Thyroid gland (tissue), 4 donors: ENCODE measurements at regions not wholly inside any gene's neighbourhood (a gene's known extent, or its start where the extent isn't known, plus 50 kb on each side); places are given as distances from the start of the nearest gene placed in this dataset.
"Not testable (repeated sequence)": the region's sequence is repeated elsewhere in the genome, so short reads cannot be mapped to it uniquely, and the experiment has no call there.

Source experiments
- DNase-seq, 2 donors: peaks; one replicate each; pipeline ENCODE4 v3.0.0-alpha.2; 2019
- H3K27ac ChIP-seq, 3 donors: fragments of 200-600 bp; sonication (generic); 1 replicate in 2 of 3; 2 replicates in 1 of 3; pipeline ENCODE4 v1.5.1; 2016 to 2019; ENCODE audit warnings: mild to moderate bottlenecking in 1 of 3, moderate library complexity in 1 of 3
- H3K27me3 ChIP-seq: fragments of 200-600 bp; sonication (generic); one replicate; pipeline ENCODE4 v1.5.1; 2019
- H3K36me3 ChIP-seq, 2 donors: fragments of 200-600 bp; sonication (generic); one replicate each; pipeline ENCODE4 v1.5.1; 2016 to 2019
- H3K4me1 ChIP-seq, 2 donors: fragments of 200-600 bp; sonication (generic); one replicate each; pipeline ENCODE4 v1.5.1; 2017 to 2019
- H3K4me3 ChIP-seq, 3 donors: fragments of 200-600 bp; sonication (generic); replicated peaks in 1 of 3; 1 replicate in 2 of 3; 2 replicates in 1 of 3; pipeline ENCODE4 v1.5.1; 2016; ENCODE audit warnings: mild to moderate bottlenecking in 1 of 3
- H3K9me3 ChIP-seq: fragments of 200-600 bp; sonication (generic); one replicate; pipeline ENCODE4 v1.5.1; 2017
- CTCF ChIP-seq, 6 experiments: fragments of 200-600 bp in 3 of 6; fragments of 450-650 bp in 3 of 6; sonication (generic) in 3 of 6; IDR thresholded peaks; one replicate each; pipeline ENCODE4 v1.5.1; 2016 to 2019; ENCODE audit warnings: antibody characterized with exemption in 6 of 6, mild to moderate bottlenecking in 2 of 6, inconsistent platforms in 1 of 6, moderate library complexity in 1 of 6
- POLR2A ChIP-seq, 2 donors: fragments of 450-650 bp; IDR thresholded peaks; one replicate each; pipeline ENCODE4 v1.6.1; 2017; ENCODE audit warnings: antibody characterized with exemption in 2 of 2, mild to moderate bottlenecking in 2 of 2, moderate library complexity in 1 of 2
- WGBS, 2 donors: methylation state at CpG; one replicate each; pipeline ENCODE4 v1.1.5; 2017; 5-methylcytosine and 5-hydroxymethylcytosine counted together
- intact Hi-C: fragments of 100-400 bp; cut with DNase I; formaldehyde crosslinking; loops from one replicate; pipeline ENCODE4 v1.15.1; 2023

GRCh38 chr3:81349816-81350340, 411.6 kb downstream of the GBE1 start:
- no peaks in the 10 kb centered on the region for H3K36me3 ChIP-seq
- DNase-seq: no peak
- H3K27me3 ChIP-seq: no peaks in the 10 kb centered on the region
- no peak overlapping the region for H3K27ac ChIP-seq
- H3K4me1 ChIP-seq: no peaks in the 10 kb centered on the region
- no peaks in the 10 kb centered on the region for H3K9me3 ChIP-seq
- TF ChIP-seq CTCF (IDR thresholded peaks at IDR 0.05): no peak
- TF ChIP-seq POLR2A (IDR thresholded peaks at IDR 0.05): no peak
- H3K4me3 ChIP-seq: no peak overlapping the region
- 59 to 74% methylated on average over 4 of the region's 4 CpGs for WGBS, 2 donors
- intact Hi-C loops: no loop called here

GRCh38 chr3:81339040-81339845, 422.2 kb downstream of the GBE1 start:
- 89 to 96% methylated on average over 1 of the region's 1 CpG for WGBS, 2 donors
- no peaks in the 10 kb centered on the region for H3K9me3 ChIP-seq
- no peaks in the 10 kb centered on the region for H3K4me1 ChIP-seq
- intact Hi-C loops: no loop called here
- no peak for DNase-seq
- no peaks in the 10 kb centered on the region for H3K36me3 ChIP-seq
- H3K27ac ChIP-seq: no peak overlapping the region
- no peak overlapping the region for H3K4me3 ChIP-seq
- no peaks in the 10 kb centered on the region for H3K27me3 ChIP-seq
- TF ChIP-seq POLR2A (IDR thresholded peaks at IDR 0.05) (no peak), CTCF (IDR thresholded peaks at IDR 0.05) (peak in 1 of 6 experiments; percentile 23)

- H3K4me3 ChIP-seq: no peak overlapping the region
- H3K36me3 ChIP-seq: no peaks in the 10 kb centered on the region
- intact Hi-C loops: no loop called here
- no peak for DNase-seq
- TF ChIP-seq CTCF (IDR thresholded peaks at IDR 0.05): no peak
- no peak for TF ChIP-seq POLR2A (IDR thresholded peaks at IDR 0.05)
- no peaks in the 10 kb centered on the region for H3K27me3 ChIP-seq
- H3K4me1 ChIP-seq: no peaks in the 10 kb centered on the region
- H3K9me3 ChIP-seq: no peaks in the 10 kb centered on the region
- WGBS, 2 donors: 86 to 90% methylated on average over 4 of the region's 4 CpGs
- no peak overlapping the region for H3K27ac ChIP-seq
Measured at GRCh38 chr3:81336470-81336869, 425.0 kb downstream of the GBE1 start.

- H3K27ac ChIP-seq, H3K4me1 ChIP-seq, H3K36me3 ChIP-seq, H3K4me3 ChIP-seq, DNase-seq, H3K27me3 ChIP-seq, intact Hi-C loops, H3K9me3 ChIP-seq: not testable (repeated sequence)
- WGBS, 2 donors: 92 to 95% methylated on average over 7 of the region's 7 CpGs
Measured at GRCh38 chr3:81329835-81330234, 431.6 kb downstream of the GBE1 start.

- Histone ChIP-seq H3K4me3 (no peak overlapping the region), H3K27me3 (no peaks in the 10 kb centered on the region), H3K36me3 (no peaks in the 10 kb centered on the region), H3K9me3 (no peaks in the 10 kb centered on the region), H3K27ac (no peak overlapping the region), H3K4me1 (no peaks in the 10 kb centered on the region)
- intact Hi-C loops: no loop called here
- WGBS, 2 donors: 92 to 93% methylated on average over 8 of the region's 8 CpGs
- TF ChIP-seq POLR2A (IDR thresholded peaks at IDR 0.05) (no peak), CTCF (IDR thresholded peaks at IDR 0.05) (no peak)
- no peak for DNase-seq
Measured at GRCh38 chr3:81326245-81326644, 435.2 kb downstream of the GBE1 start.
